ENCODE measurements at regions not wholly inside any gene's neighbourhood (a gene's known extent, or its start where the extent isn't known, plus 50 kb on each side); places are given as distances from the start of the nearest gene placed in this dataset.

- TF ChIP-seq SP1 (IDR thresholded peaks at IDR 0.05): no peak
- no peak for TF ChIP-seq ARNT (IDR thresholded peaks at IDR 0.05)
- no peak for TF ChIP-seq TARDBP (IDR thresholded peaks at IDR 0.05)
- no peak for TF ChIP-seq HDGF (IDR thresholded peaks at IDR 0.05; ENCODE audit: borderline replicate concordance)
- no peak for TF ChIP-seq FOXM1 (IDR thresholded peaks at IDR 0.05; ENCODE audit: borderline replicate concordance)
- TF ChIP-seq FOXA1 (IDR thresholded peaks at IDR 0.05): no peak
- TF ChIP-seq BHLHE40 (IDR thresholded peaks at IDR 0.05; ENCODE audit: borderline replicate concordance): no peak
- no peak for TF ChIP-seq PKNOX1 (IDR thresholded peaks at IDR 0.05)
- TF ChIP-seq FOXK2 (IDR thresholded peaks at IDR 0.05): no peak
These were observed 668.1 kb downstream of the MED13L start for GRCh38 chr12:115609347-115609746.
